ENCODE measurements at regions not wholly inside any gene's neighbourhood (a gene's known extent, or its start where the extent isn't known, plus 50 kb on each side); places are given as distances from the start of the nearest gene placed in this dataset.

- DNase-seq, result no peak
Observed at GRCh38 chr14:101069666-101070362, 166.3 kb upstream of the RTL1 start.

- no peak for DNase-seq
Observed at GRCh38 chr14:101070540-101071492, 167.3 kb upstream of the RTL1 start.

DNA sequence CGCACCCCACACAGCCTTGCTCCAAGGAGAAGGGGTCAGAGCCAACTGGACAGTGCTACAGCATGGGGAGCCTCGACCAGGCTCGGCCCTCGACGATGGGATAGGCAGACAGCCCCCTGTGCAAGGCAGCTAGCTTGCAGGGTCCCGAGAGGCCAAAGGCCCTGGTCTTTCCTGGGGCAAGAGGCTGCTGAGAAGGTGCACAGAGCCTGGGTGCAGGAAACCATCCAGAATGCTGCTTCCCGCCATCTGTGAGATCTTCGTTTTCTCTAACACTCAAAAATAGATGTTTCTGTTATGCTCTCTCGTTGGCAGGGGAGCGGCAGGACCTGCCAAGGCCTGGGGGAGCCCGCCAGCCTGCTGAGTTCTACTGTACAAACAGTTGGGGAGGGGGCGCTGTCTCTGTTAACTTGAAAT lies 168.0 kb upstream of the RTL1 start:
- no peak for DNase-seq

DNA sequence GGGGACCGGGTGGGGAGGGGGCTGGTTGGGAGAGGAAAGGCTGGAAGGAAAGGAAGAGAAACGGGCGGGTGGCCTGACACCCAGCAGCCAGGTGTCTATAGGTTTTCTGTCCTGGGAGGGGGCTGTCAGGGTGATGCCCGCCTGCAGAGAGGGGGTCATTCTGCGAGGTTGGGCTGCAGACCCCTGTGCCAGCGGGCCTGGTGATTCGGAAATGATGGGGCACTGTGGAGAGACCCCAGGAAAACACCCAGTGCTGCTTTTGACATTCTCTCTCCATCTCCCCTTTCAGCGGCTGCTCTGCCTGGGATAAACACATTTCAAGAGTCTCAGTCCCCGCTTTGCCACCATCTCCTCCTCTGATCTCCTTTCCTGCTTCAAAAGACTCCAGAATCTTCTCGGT lies 168.5 kb upstream of the RTL1 start:
- DNase-seq, result no peak

GRCh38 chr14:101072531-101072930 lies 169.0 kb upstream of the RTL1 start:
- DNase-seq, result no peak

GRCh38 chr14:101072945-101073597 lies 169.5 kb upstream of the RTL1 start:
- DNase-seq, result no peak

GRCh38 chr14:101073598-101073965 lies 170.1 kb upstream of the RTL1 start:
- DNase-seq, result no peak

DNA sequence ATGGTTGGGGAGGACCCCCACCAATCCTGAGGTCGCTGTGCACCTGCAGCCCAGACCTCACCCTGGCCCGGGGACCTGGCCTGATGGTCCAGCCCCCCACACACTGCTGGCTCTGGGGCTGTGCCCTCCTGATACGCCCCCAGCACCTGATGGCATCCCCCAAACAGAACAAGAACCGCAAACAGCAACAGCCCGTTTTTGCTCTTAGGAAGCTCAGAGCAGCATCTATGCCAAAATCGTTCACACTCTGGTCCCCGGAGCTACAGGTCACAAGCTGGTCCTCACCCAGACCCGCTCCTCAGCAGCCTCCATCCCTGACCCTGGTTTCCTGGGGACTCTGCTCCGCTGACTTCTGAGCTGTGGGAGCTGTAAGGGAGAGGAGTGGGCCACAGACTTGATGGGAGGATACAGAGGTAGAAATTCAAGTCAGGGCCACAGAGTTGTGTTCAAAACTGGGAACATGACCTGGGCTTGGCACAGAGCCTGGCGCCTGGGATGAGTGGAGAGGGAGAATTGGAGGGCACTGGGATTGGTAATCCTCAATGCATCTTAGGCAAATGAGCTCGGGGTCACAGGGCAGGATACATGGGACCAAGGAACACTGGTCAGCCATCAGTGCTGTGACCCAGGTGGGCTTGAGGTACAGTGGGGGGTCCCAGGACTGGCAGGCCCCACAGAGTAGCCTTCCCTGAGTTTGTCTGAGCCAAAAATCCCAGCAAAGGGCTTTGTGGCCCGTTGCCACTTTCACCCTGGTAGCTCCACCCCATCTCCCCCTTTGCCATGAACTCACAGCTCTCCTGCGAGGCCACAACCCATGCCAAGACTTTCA lies 170.9 kb upstream of the RTL1 start:
- no peak for DNase-seq

GRCh38 chr14:101075025-101075800 lies 171.7 kb upstream of the RTL1 start:
- DNase-seq, result no peak

DNA sequence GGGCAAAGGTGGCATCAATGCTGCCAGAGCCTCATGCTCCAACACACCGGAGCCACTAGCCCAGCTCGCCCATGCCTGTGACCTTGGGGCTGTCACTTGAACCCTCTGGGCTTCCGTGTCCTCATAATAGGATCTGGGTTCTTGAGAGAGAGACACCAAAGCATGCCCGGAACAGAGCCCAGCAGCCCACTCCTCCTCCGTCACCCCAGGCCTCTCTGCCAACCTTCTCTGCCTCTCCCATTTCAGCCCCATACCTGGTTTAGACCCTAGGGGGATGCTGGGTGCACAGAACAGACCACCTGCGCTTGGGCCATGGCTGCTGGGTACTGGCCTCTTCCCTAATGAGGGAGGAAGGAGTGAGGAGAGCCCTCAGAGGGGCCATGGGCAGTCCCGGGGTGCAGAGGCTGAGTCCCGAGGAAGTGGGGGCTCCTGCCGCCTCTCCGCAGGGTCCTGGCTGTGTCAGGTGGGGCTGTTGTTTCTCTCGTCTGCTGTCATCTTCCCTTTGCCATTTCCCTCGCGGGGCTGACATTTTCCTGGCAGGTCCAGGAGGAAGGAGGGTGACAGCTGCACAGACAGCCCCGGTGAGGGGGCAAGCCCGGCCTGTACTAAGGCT lies 172.4 kb upstream of the RTL1 start:
- DNase-seq, result no peak

GRCh38 chr14:101076451-101077198 lies 173.1 kb upstream of the RTL1 start:
- DNase-seq, result no peak

- DNase-seq, result no peak
Observed at GRCh38 chr14:101077481-101078074, 174.1 kb upstream of the RTL1 start.

DNA sequence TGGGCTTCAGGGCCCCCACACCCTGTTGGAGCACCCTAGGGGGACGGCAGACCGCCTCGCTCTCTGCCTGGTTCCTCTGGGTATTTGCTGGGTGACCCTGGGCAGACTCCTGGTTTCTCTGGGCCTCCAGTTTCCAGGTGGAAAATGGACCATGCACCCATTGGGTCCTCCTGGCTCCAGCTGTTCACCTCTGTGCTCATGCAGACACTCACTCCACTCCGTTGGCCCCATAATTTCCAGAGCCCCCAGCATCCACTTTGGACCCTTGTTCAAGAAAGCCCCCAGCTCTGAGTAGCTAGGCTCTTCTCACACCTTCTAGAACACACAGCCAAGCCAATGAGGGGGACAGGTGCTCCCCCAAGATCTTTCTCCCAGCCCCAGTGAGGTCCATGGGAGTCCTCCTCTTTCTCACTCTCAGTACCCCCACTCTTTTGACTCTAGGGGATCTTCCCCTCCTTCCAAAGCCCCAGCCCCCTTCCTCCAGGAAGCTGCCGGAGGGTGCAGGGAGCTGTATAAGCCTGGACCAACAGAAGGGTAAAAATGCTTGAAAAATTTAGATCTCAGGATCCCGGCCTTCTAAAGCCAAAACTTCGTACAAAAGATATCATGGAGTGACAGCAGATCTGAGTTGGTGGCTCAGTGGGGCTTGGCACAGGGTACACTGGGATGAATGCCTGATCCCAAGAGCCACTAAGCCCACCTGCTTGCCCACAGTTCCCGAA lies 174.8 kb upstream of the RTL1 start:
- no peak for DNase-seq

DNA sequence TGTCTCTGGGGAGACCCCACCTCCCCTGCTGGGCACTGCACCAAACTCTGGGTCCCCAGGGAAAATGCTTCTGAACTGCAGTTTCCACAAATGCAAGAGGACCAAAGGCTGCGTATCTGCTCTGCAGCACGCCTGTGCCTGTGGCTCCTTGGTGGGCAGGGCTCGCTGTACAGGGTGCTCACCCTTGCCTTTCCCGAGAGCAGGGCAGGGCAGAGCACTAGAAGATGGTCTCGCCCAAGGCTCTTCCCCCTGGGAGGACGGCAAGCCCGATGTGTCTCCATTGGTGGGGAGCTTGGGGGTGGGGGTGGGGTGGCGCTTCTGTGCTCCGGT lies 175.3 kb upstream of the RTL1 start:
- DNase-seq, result no peak

GRCh38 chr14:101080922-101081593 lies 177.5 kb upstream of the RTL1 start:
- no peak for DNase-seq

DNA sequence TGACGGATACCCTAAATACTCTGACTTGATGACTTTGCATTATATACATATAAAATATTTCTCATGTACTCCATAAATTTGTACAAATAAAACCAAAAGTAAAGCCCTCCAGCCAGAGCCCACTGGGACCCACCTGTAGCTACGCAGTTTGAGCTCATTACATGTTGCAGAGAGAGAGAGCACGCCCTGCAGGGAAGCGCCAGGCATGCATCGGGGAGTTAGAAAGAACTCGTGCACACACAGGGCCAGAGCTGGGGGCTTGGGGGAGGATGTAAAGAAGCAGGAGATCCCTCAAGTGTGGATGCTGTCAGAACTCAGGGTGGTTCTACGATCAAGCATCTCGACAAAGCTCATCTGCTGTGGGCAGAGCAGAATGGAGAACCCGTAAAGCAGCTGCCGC lies 178.5 kb upstream of the RTL1 start:
- DNase-seq, result no peak

- no peak for DNase-seq
Observed at GRCh38 chr14:101082436-101083384, 179.2 kb upstream of the RTL1 start.
